LNCaP clone FGC (cell line): ENCODE measurements at regions not wholly inside any gene's neighbourhood (a gene's known extent, or its start where the extent isn't known, plus 50 kb on each side); places are given as distances from the start of the nearest gene placed in this dataset.

Experiments
- DNase-seq: peaks from one replicate; pipeline ENCODE4 v3.0.0-alpha.2; 2011; ENCODE audit warnings: low read depth
- H3K4me3 ChIP-seq: 2 replicates; pipeline ENCODE4 v1.5.1; 2011; ENCODE audit warnings: mild to moderate bottlenecking, low read depth, low read length, control low read depth
- TF ChIP-seq, protein P1 (sequence below): IDR thresholded peaks from 2 replicates; pipeline ENCODE4 v1.5.1; 2012; ENCODE audit warnings: mild to moderate bottlenecking; ENCODE audit not compliant: control insufficient read depth, insufficient read depth; ENCODE audit errors: extremely low read depth

DNA sequence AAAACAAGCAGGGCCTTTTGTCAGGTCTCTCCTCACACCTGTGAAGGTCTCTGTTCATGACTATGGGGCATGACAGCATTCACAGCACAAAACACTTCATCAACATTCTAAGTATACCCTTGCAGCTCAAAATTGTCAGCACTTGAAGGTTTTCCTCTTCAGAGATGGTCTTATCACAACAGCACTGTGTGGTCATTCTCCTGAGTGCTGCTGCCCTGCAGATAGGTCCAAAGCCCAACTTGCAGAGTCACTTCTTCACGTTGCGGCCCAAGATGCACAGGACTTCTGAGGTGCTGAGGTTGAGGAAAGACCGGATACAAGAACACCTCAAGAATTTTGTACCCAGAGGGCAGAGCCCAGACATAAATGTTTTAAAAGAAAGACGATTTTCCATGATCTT lies 574.5 kb downstream of the UQCRFS1 start:
- TF ChIP-seq, protein P1, sequence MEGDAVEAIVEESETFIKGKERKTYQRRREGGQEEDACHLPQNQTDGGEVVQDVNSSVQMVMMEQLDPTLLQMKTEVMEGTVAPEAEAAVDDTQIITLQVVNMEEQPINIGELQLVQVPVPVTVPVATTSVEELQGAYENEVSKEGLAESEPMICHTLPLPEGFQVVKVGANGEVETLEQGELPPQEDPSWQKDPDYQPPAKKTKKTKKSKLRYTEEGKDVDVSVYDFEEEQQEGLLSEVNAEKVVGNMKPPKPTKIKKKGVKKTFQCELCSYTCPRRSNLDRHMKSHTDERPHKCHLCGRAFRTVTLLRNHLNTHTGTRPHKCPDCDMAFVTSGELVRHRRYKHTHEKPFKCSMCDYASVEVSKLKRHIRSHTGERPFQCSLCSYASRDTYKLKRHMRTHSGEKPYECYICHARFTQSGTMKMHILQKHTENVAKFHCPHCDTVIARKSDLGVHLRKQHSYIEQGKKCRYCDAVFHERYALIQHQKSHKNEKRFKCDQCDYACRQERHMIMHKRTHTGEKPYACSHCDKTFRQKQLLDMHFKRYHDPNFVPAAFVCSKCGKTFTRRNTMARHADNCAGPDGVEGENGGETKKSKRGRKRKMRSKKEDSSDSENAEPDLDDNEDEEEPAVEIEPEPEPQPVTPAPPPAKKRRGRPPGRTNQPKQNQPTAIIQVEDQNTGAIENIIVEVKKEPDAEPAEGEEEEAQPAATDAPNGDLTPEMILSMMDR = no peak
- no peak overlapping the region for H3K4me3 ChIP-seq
- no peak for DNase-seq

DNA sequence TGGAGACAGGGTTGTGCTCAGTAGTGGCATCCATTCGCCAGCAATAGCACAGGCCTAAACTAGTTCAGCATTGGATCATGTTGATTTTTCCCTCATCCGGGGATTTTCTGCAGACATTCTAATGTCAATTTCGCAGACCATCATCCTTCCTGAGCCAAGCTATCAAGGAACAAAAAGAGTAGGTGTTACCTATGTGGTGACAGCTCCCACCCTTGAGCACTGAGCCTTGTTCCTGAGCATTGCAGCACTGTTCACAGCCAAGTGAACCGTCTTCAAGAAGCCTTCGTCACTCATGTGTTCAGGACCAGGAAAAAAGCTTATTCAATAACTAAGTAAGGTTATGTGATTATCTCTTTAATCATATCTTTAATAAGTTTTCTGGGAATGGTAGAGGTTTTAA lies 576.2 kb downstream of the UQCRFS1 start:
- no peak overlapping the region for H3K4me3 ChIP-seq
- DNase-seq = no peak
- TF ChIP-seq, protein P1 = no peak

DNA sequence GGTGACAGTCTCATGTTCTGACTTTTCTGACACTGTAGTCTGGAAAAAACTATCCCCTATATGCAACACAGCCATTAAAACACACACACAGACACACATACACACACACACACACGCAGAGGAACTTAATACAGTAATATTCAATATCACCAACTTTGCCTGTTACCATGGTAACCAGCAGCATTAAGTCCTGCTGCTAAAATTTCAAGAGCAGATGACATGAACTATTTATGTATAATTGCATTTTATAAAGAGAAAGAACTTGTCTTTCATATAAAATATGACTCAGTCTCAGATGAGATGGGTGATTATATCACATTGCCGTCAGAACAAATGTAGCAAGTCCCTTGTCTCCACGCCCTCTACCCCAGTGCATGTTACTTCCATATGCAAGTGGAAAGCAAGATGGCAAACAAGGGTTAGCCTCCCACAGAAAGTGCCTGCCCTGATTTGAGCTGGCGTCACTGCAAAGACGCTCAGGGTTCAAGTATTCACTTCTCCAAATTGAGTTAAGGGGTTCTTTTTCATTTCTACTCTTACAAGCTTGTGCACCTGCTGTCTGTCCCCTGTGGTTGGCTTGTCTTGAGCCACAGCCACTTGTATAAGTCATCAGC lies 576.8 kb downstream of the UQCRFS1 start:
- H3K4me3 ChIP-seq = no peak overlapping the region
- TF ChIP-seq, protein P1 = no peak
- DNase-seq = no peak

DNA sequence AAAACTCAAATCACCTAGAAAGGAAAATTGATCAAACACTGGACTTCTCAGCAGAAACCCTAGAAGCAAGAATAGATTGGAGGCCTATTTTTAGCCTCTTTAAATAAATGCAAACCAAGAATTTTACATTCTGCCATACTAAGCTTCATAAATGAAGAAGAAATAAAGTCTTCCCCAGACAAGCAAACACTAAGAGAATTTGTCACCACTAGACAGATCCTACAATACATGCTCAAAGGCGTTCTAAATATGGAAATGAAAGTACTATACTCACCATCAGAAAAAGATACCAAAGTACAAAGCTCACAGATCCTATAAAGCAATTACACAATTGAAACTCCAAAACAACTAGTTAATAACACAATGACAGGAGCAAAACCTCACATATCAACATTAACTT lies 578.1 kb downstream of the UQCRFS1 start:
- no peak overlapping the region for H3K4me3 ChIP-seq
- TF ChIP-seq, protein P1 = no peak
- DNase-seq = no peak

DNA sequence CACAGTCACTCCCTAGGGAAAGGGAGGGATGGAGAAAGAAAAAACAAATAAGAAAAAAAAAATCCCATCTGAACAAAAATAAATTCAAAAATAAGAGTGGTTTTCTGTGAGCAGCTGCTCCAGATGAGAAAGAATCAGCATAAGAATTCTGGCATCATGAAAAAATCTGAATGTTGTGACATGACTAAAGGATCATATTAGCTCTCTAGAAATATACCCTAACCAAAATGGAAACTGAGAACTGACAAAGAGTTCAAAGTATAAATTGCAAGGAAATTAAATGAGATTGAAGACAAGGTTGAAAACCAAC lies 579.0 kb downstream of the UQCRFS1 start:
- TF ChIP-seq, protein P1 = no peak
- H3K4me3 ChIP-seq = no peak overlapping the region
- no peak for DNase-seq

DNA sequence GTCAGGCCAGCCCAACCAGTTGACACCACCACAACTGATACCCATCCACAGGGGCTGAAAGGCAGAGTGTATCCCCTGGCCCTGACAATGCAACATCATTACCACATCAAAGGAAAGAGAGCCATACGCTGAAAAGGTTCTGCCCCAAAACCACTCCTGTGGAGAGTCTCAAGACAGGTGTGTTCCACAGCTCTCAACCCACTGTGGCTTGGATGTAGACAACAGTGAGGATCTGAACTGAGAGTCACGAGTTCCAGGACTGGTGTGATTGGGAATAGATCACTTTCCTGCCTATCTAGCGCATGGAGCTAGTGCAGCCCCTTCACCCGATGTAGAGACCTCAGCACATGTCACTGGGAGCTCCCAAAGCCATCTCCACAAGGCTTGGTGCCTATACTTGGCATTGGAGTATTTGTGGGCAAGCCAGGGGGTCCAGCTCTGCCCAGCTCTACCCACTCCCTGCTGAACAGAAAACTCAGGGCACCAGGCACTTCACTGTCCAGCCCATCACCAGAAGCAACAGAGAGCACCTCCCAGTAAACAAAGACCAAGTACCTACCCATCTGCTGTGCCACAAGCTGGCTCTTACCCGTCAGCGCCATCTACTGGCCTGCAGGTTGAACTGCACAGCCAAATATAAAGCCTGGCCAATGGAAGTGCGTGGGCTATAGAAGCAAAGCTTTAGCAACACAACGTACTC lies 579.5 kb downstream of the UQCRFS1 start:
- DNase-seq = peak; percentile 15

More for the DNA sequence above, 579.5 kb downstream of the UQCRFS1 start:
- TF ChIP-seq, protein P1 = peak; percentile 99
- H3K4me3 ChIP-seq = no peak overlapping the region
